Frontal cortex (tissue), 3 donors: ENCODE measurements at regions not wholly inside any gene's neighbourhood (a gene's known extent, or its start where the extent isn't known, plus 50 kb on each side); places are given as distances from the start of the nearest gene placed in this dataset.

Source experiments
- DNase-seq, 2 donors: peaks; one replicate each; pipeline ENCODE4 v3.0.0; 2012; ENCODE audit warnings: low spot score in 2 of 2
- FAIRE-seq: peaks from 2 replicates; lab custom pipeline; 2012; peaks lifted over from hg19 to GRCh38; lab: Jason Lieb, UNC
- donor health status: control.
- donor health status: control.
- donor health status: control.

- FAIRE-seq: no peak
- DNase-seq: no peak
Measured at GRCh38 chr1:175894581-175894980, 151.2 kb upstream of the TNR start.

GRCh38 chr1:175893192-175893591 is 149.8 kb upstream of the TNR start:
- DNase-seq (no peak), FAIRE-seq (no peak)

- no peak for FAIRE-seq
- no peak for DNase-seq
Measured at GRCh38 chr1:175892686-175893085, 149.3 kb upstream of the TNR start.

GRCh38 chr1:175891783-175892309 is 148.5 kb upstream of the TNR start:
- DNase-seq (no peak), FAIRE-seq (no peak)

GRCh38 chr1:175890958-175891357 is 147.6 kb upstream of the TNR start:
- DNase-seq (no peak), FAIRE-seq (no peak)

GRCh38 chr1:175889848-175890247 is 146.5 kb upstream of the TNR start:
- DNase-seq (no peak), FAIRE-seq (no peak)

GRCh38 chr1:175888996-175889395 is 145.6 kb upstream of the TNR start:
- FAIRE-seq (no peak), DNase-seq (no peak)

- DNase-seq (peak; percentile 46 to 79), FAIRE-seq (no peak)
Measured at GRCh38 chr1:175887981-175888428, 144.6 kb upstream of the TNR start.

- DNase-seq: no peak
- FAIRE-seq: no peak
Measured at GRCh38 chr1:175887521-175887920, 144.1 kb upstream of the TNR start.

- no peak for FAIRE-seq
- no peak for DNase-seq
Measured at GRCh38 chr1:175885326-175885725, 141.9 kb upstream of the TNR start.

- no peak for FAIRE-seq
Measured at GRCh38 chr1:175884369-175884768, 141.0 kb upstream of the TNR start.

GRCh38 chr1:175882192-175882591 is 138.8 kb upstream of the TNR start:
- DNase-seq: no peak
- FAIRE-seq: no peak

More at GRCh38 chr1:175884369-175884768, 141.0 kb upstream of the TNR start:
- no peak for DNase-seq

- FAIRE-seq (no peak), DNase-seq (no peak)
Measured at GRCh38 chr1:175881246-175881976, 138.0 kb upstream of the TNR start.

GRCh38 chr1:175878775-175879174 is 135.4 kb upstream of the TNR start:
- no peak for DNase-seq
- no peak for FAIRE-seq

GRCh38 chr1:175877939-175878737 is 134.7 kb upstream of the TNR start:
- no peak for FAIRE-seq
- DNase-seq: no peak

GRCh38 chr1:175875556-175875955 is 132.2 kb upstream of the TNR start:
- DNase-seq (no peak), FAIRE-seq (no peak)

GRCh38 chr1:175874081-175874480 is 130.7 kb upstream of the TNR start:
- no peak for DNase-seq
- no peak for FAIRE-seq

- FAIRE-seq: no peak
- no peak for DNase-seq
Measured at GRCh38 chr1:175873290-175873935, 130.0 kb upstream of the TNR start.

- DNase-seq (no peak), FAIRE-seq (no peak)
Measured at GRCh38 chr1:175872588-175872987, 129.2 kb upstream of the TNR start.

- FAIRE-seq (no peak), DNase-seq (no peak)
Measured at GRCh38 chr1:175871647-175872046, 128.3 kb upstream of the TNR start.

GRCh38 chr1:175870217-175870616 is 126.8 kb upstream of the TNR start:
- DNase-seq (no peak), FAIRE-seq (no peak)
